ENCODE measurements at regions not wholly inside any gene's neighbourhood (a gene's known extent, or its start where the extent isn't known, plus 50 kb on each side); places are given as distances from the start of the nearest gene placed in this dataset.

- TF ChIP-seq TEAD4 (IDR thresholded peaks at IDR 0.05): no peak
- TF ChIP-seq NFIC (IDR thresholded peaks at IDR 0.05): no peak
- no peak for TF ChIP-seq USF1 (IDR thresholded peaks at IDR 0.05)
- TF ChIP-seq MAX (IDR thresholded peaks at IDR 0.05): no peak
- no peak for TF ChIP-seq RAD21 (IDR thresholded peaks at IDR 0.05; ENCODE audit: low read depth)
- TF ChIP-seq CREB1 (IDR thresholded peaks at IDR 0.05; ENCODE audit: low read depth): no peak
- TF ChIP-seq EP300 (IDR thresholded peaks at IDR 0.05; ENCODE audit: borderline replicate concordance): no peak
- TF ChIP-seq REST (IDR thresholded peaks at IDR 0.05; ENCODE audit: low read depth): no peak
- TF ChIP-seq CEBPB (IDR thresholded peaks at IDR 0.05): no peak
- no peak for TF ChIP-seq TAF1 (IDR thresholded peaks at IDR 0.05; ENCODE audit: low read depth)
- TF ChIP-seq FOXM1 (IDR thresholded peaks at IDR 0.05; ENCODE audit: borderline replicate concordance, low read depth): no peak
Observed at GRCh38 chr4:166341992-166342391, 469.0 kb downstream of the TLL1 start.

Measured in Ishikawa (cell line).